Hematopoietic multipotent progenitor cell treated with erythropoietin and hydrocortisone succinate and interleukin-3 and kit ligand, for 8 days (in vitro differentiated cells): ENCODE measurements at regions not wholly inside any gene's neighbourhood (a gene's known extent, or its start where the extent isn't known, plus 50 kb on each side); places are given as distances from the start of the nearest gene placed in this dataset.
"Not testable (repeated sequence)": the region's sequence is repeated elsewhere in the genome, so short reads cannot be mapped to it uniquely, and the experiment has no call there.

Experiments used
- DNase-seq: peaks from one replicate; pipeline ENCODE4 v3.0.0-alpha.2; 2015

DNA sequence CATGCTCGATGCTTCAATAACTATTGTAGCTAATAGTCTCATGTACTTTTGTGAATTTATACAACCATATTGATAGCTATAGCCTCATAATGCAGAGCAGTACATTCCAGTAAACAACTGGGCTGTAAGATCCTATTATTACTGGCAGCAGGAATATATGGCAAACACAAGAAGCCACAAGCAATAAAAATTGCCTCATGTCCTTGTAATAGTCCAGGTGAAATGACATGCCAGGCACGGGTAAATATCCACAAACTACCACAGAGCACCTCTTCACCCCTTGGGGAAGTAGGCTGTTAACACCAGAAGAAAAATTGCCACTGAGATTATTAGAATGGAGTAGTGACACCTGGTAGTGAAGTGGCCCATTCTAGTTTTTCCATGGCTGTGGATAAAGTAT lies 158.3 kb downstream of the MTX2 start:
- DNase-seq = no peak

DNA sequence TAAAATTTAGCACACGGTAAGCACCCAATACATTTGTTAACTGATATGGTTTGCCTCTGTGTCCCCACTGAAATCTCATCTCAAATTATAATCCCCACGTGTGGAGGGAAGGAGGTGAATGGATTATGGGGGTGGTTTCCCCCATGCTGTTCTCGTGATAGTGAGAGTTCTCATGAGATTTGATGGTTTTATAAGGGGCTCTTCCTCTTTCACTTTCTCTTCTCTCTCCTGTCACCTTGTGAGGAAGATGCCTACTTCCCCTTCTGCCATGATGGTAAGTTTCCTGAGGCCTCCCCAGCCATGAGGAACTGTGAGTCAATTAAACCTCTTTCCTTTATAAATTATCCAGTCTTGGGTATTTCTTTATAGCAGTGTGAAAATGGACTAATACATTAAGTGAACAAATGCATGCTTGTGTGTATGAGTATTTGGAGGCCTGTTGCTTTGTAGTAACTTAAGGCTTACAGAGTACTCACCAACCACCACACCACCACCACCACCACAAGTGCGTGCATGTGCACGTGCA lies 159.8 kb downstream of the MTX2 start:
- not testable (repeated sequence) for DNase-seq

GRCh38 chr2:176432434-176432833 lies 163.2 kb downstream of the MTX2 start:
- no peak for DNase-seq

GRCh38 chr2:176435729-176436128 lies 166.5 kb downstream of the MTX2 start:
- no peak for DNase-seq

DNA sequence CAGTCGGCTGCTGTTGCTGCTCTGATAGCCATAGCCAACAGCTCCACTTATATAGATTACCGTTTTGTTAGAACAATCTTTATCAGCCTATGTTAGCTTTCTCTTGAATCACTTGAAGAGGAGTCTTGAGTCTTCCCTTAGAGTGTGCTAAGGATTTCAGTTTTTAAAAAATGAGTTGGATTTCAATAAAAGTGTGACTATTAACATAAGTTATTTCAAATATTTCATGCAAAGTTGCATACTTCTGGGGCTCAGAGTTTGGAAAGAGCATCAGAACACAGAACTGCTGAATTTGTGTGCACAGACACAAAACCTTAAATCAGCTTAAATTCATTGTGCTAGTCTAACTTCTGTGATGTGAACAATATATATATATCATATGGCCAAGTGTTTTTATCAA lies 174.7 kb downstream of the MTX2 start:
- DNase-seq = no peak

- DNase-seq = no peak
These were observed 176.7 kb downstream of the MTX2 start for GRCh38 chr2:176445956-176446355.

DNA sequence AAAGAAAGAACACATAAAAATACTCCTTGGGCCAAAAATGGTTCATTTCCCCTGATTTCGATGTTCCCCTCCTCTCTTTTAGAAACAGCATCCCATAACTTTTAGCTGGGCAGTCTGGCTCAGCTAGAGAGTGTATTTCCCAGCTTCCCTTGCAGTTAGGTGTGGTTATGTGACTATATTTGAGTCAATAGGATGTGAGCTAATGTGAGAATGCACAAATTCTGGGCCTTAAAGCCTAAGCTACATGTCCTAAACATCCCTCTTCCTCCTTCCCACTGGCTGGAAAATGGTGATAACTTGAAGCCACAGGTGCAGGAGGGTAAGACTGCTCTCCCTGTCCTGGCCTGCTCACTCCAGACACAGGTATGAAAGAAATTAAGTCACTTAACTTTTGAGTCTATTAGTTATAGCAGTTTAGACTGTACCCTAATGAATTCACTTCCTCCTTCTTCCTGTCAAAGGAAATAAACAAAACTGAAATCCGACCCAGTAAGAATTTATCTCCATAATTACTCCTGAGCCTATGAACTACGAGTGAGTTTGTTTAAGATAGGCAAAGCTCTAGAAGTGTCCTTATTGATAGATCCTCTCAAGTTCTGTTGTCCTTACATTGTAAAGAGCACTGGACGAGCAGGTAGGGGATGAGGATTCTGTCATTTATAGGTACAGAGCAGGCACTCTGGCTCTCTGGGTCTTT lies 177.6 kb downstream of the MTX2 start:
- DNase-seq = no peak

DNA sequence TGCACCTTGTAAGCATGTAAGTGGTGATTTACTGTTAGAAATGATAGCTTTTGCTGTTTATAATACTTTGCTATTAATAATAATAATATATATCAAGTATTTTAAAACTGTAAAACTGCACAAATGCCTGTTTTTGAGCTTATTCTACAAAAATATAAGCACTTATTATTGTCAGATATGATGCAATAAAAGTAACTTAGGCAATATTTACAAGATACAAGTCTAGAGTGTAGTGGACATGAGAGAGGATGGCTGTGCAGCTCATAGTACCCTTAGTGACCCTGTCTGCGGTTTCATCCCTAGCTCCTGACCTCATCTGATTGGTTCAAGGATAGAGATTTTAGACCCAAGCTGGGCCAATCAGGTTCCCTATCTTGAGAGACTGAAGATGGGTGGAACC lies 178.4 kb downstream of the MTX2 start:
- DNase-seq = no peak

GRCh38 chr2:176449852-176450251 lies 180.6 kb downstream of the MTX2 start:
- DNase-seq = no peak

DNA sequence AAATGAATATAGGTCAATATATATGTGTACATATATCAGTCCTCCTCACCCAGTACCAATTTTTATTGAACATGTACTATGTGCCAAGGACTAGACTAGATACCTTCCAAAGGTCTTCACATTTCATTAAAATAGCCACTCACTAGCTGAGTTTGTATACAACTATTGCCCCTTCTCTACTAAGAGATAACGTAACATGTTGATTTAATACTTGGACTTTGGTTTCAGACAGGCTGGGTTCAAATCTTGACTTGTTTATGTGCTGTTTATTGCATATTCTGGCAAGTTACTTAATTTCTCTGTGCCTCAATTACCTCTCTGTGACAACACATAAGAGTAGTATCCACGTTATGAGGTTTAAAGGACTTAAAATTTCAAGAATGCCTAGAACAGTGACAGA lies 184.5 kb downstream of the MTX2 start:
- no peak for DNase-seq

- peak; percentile 61 for DNase-seq
These were observed 185.9 kb downstream of the MTX2 start for GRCh38 chr2:176454893-176455815.

DNA sequence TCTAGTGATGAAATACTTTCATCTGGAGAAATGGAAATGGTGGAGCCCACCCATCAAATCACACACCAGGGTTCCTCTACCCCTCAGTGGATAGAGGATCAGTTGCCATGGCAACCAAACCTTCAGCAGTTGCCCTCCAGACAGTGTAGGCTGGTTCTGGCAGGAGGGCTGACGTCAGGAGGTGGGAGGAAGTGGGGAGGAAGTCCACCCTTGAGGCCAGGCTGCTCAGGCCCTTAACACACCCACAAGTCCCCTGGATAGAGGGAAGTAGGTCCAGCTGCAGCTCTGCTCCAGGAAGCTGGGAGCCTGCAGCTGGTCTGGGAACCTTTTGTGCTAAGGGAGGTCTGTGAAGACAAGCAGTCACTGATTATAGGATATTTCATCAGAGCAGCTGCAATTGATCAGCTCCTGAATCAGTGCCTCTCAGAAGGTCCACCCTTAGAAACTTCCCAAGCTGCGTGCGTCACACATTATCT lies 186.6 kb downstream of the MTX2 start:
- no peak for DNase-seq

DNA sequence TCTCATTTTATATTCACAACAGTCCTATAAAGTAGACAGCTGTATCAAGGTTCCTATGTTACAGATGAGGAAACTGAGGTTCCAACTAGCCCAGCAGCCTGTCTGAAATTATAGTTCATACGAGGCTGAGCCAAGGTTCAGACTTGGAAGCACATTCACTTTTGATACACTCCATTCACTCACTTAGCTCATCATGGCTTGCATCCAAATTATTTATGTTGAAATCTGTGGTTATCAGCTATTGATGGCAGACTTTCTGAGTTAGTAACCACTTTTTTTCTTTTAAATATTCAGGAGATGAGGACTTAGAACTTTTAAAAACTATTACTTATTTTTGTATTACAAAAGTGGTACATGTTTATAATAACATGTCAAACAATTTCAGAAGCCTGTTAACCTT lies 188.2 kb downstream of the MTX2 start:
- no peak for DNase-seq

GRCh38 chr2:176461098-176461808 lies 192.0 kb downstream of the MTX2 start:
- no peak for DNase-seq

DNA sequence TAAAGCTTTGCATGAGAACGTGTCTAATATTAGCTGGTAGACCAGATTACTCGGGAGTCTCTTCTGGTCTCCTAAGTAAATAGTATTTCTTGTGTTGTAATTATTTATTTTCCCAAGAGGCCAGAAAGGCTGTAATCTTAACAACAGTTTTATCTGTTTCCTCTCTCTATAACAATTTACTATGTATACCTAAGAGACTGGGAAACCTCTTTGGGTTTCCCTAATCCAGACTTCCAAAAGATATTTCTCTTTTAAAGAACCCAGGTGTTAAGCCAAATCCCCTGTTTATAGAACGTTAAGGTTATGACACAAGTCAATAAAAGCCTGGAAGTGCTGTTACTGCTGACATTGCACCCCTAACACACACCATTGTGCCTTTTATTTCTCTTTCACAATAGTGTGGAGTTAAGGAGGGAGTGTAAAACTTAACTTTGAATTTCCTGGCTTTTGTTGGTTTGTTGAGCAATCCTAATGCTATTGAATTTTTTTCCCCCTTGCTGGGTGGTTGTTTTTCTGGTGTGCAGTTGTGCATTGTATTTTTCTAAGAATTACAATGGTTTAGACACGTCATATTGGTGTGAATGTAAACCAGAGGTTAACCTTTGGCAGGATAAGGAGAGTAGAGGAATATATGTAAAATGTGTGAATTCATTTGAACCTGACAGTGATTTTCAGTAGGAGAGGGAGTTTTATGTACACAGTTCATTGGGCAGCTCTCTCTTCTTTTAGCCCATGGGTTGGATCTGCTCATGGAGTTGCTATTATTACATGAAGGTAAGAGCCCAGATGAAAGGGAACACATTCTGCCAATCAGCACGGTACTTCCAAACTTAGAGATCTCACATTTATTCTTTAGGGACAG lies 192.8 kb downstream of the MTX2 start:
- DNase-seq = no peak

GRCh38 chr2:176463546-176463945 lies 194.3 kb downstream of the MTX2 start:
- no peak for DNase-seq

DNA sequence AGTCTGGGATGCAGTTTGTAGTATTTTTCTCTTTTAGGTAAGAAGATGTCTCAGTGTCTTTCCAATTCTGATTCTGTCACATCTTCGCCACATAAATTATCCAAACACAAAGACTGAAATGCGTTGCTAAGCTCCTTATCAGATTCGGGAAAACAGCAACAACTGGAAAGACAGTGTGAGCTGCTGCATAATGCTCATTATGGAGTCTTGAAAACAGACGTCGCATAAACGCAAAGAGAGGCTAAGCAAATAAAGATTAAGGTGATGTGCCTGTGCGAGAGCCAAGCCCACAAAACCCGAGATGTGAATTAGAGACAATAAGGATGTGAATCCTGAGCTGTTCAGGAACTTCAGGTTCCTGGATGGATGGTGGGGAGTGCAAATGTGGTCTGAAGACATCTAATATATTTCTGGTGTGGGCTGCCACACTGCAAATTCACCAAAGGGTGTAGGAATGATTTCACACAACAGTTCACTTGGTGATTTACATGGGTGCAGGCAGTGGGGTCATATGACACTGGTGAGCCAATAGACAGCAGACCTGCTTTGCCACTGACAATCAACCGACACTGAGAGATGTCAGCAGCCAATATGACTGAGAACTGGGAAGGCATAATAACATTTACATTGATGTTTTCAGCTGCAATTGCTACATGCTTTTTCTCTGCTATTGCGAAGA lies 195.8 kb downstream of the MTX2 start:
- DNase-seq = no peak

- DNase-seq = no peak
These were observed 197.7 kb downstream of the MTX2 start for GRCh38 chr2:176466918-176467452.

DNA sequence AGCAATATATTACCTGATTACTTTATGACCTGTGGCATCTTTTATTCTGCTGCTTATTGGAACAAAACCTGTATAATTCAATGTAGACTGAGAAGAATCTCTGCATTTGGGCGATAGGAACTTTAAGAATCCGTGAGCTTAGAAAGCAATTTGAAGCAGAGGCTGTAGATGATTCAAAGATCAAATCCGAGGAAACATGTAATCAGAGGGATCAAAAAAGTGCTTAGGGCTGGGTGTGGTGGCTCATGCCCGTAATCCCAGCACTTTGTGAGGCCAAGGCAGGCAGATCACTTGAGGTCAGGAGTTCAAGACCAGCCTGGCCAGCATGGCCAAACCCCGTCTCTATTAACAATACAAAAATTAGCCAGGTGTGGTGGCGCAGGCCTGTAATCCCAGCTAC lies 198.4 kb downstream of the MTX2 start:
- no peak for DNase-seq

GRCh38 chr2:176468457-176469113 lies 199.3 kb downstream of the MTX2 start:
- no peak for DNase-seq

DNA sequence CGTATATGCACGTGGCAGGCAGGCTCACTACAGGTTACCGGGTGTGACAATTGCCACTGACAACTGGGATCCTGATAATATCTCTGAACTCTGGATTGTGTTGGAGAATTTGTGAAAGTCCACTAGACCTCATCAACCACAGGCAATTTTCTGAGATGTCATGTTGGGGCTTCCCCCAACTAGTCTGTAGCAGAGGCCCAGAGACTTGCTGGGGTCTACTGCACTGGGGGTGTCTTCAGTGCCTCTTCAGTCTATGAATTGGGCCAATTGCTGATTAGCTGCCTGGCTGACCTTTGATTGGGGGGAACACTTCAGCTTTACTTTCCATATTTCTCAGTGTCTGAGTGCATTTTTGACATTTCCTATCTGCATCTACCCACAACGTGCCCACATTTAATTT lies 201.5 kb downstream of the MTX2 start:
- DNase-seq = no peak
